GM12865 (cell line): ENCODE measurements at regions not wholly inside any gene's neighbourhood (a gene's known extent, or its start where the extent isn't known, plus 50 kb on each side); places are given as distances from the start of the nearest gene placed in this dataset.

Source experiments
- DNase-seq: peaks from one replicate; pipeline ENCODE4 v3.0.0; 2010; ENCODE audit warnings: low read depth
- H3K4me3 ChIP-seq: 2 replicates; pipeline ENCODE4 v1.5.1; 2011; ENCODE audit warnings: mild to moderate bottlenecking, low read depth, low read length, control low read depth
- TF ChIP-seq, protein P1 (sequence below): IDR thresholded peaks from 2 replicates; pipeline ENCODE4 v1.5.1; 2011; ENCODE audit warnings: low read length, control low read depth, low read depth, inconsistent platforms; ENCODE audit not compliant: insufficient read depth; ENCODE audit errors: missing control alignments

DNA sequence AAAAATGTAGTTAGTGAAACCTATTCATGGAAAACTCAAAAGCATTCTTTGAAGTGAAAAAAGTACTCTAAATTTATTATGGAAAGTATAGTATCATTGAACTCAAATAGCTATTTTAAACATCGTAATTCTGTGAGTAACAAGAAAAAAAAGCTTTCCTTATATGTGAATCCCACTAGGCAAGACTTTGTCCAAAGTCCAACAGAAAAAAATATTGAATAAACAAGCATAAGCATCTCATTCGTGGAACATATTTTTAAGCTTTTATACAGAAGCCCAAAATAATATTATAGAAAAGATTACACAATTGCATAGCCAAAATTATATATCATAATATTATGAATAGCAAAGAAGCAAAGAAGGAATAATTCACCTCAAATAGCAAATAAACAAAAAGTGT lies 79.4 kb upstream of the IFNE start:
- TF ChIP-seq, protein P1, sequence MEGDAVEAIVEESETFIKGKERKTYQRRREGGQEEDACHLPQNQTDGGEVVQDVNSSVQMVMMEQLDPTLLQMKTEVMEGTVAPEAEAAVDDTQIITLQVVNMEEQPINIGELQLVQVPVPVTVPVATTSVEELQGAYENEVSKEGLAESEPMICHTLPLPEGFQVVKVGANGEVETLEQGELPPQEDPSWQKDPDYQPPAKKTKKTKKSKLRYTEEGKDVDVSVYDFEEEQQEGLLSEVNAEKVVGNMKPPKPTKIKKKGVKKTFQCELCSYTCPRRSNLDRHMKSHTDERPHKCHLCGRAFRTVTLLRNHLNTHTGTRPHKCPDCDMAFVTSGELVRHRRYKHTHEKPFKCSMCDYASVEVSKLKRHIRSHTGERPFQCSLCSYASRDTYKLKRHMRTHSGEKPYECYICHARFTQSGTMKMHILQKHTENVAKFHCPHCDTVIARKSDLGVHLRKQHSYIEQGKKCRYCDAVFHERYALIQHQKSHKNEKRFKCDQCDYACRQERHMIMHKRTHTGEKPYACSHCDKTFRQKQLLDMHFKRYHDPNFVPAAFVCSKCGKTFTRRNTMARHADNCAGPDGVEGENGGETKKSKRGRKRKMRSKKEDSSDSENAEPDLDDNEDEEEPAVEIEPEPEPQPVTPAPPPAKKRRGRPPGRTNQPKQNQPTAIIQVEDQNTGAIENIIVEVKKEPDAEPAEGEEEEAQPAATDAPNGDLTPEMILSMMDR = no peak
- no peak for DNase-seq
- H3K4me3 ChIP-seq = no peak overlapping the region

DNA sequence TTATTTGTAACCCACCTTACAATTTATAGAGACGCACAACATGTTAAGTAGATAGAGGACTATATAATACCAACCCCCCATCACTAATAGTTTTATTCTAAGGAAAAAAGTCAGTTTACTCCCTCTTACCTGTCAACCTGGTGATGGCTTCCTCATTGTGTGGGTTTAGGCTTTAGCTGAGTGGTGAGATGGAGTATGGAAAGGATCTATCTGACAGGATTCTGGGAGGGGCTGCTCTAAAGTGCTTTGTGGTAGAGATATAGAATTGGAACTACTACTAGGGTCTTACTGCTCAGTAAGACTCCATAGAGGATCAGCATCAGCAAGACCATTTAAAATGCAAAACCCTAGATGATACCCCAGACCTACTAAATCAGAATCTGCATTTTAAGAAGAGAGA lies 82.1 kb upstream of the IFNE start:
- no peak overlapping the region for H3K4me3 ChIP-seq
- no peak for DNase-seq
- TF ChIP-seq, protein P1 = no peak

DNA sequence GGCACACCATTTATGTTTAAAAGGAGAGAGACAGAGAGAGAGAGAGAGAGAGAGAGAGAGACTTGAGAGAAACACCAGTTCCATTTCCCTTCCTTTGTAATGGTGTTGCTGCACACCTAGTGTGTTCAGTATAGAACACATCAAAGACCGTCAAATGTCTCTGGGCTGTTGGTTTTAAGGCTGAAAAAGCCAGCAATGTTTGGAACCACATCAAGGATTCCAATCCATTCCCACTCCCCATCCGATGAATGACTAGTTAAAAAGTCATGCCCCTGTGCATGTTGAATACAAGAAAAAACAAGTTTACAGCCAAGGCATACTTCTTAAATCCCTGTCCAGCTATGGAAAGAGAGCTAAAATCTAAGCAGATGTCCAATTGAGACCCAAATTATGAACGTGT lies 83.0 kb upstream of the IFNE start:
- no peak for DNase-seq
- TF ChIP-seq, protein P1 = no peak
- no peak overlapping the region for H3K4me3 ChIP-seq

DNA sequence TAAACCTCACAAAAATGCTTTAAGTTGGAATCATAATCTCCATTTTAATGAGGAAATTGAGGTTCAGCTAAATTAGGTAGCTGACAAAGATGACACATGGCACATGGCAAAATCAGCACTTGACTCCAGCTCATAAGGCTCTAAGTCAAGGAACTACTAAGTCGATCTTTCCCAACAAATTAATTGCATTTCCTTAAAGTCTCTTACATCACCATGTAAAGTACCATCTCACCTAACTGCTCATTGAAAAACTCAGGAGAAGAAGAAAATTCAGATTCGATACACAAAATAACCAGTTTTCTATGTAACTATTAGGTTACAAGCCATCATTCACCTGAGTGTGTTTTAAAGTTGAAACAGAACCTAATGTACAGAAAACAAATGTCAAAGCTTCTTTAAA lies 85.8 kb upstream of the IFNE start:
- TF ChIP-seq, protein P1 = no peak
- DNase-seq = no peak
- no peak overlapping the region for H3K4me3 ChIP-seq

DNA sequence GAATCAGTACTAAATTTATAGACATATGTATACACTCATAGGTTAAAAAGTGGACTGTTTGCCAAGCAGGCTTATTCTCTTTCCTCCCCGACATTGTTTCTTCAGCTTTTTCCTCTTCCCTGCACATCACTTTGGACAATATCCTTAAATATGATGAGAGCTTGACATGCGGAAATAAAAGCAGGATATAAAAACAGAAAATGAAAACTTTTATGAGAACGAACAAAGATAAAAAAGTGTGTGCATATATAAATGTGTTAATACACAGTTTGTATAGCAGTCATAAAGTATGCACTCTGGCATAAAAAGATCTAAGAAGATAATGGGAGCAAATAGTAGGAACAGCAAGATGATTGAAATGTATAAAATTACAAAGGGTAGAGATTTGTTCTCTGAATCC lies 86.4 kb upstream of the IFNE start:
- TF ChIP-seq, protein P1 = no peak

DNA sequence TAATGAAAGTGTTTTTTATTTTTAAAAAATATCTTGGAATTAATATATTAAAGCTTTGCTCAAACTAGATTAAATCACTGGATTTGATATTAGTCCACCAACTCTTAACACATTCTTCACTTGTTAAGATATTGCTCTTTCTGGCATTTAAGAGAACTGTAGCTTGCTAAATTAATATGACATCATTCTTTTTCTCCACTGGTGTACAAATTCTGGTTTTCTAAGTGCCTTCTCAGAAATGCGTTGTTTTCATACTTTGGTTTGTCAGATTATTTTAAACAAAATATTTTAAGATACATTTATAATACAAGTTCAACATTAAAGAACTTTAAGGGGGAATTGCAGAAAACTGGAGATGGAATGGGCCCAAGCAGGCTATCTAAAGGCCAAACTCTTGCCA lies 87.6 kb upstream of the IFNE start:
- no peak overlapping the region for H3K4me3 ChIP-seq
- no peak for DNase-seq
- TF ChIP-seq, protein P1 = no peak

More for the DNA sequence above, 86.4 kb upstream of the IFNE start:
- H3K4me3 ChIP-seq = no peak overlapping the region
- no peak for DNase-seq

DNA sequence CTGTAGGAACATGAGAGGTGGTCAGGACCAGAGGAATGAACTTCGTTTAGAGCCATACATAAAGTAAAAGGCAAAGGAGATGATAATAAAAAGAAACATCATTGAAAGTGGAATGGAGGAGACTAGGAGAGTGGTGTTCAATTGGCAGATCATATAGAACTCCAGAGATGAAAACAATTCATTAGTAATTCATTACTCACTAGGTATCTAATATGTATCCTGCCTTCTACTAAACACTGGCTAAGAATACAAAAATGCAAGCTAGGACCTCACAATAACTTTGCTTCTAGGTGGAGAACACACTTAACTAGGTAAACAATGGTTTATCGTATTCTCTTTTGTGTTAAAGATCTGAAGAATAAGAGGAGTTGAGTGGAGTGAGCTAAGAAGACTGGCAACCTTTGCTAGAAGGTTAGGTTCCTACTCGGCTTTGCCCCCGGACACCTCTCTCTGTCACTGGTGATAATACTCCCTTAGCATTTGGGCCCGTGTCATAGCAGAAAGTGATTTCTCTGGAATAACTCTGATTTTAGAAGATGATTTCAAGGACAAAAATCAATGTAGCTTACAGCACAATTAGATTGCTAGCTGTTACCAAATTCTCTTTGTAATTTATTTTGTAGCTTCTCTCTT lies 88.6 kb upstream of the IFNE start:
- TF ChIP-seq, protein P1 = no peak
- H3K4me3 ChIP-seq = no peak overlapping the region
- no peak for DNase-seq
